ENCODE measurements at regions not wholly inside any gene's neighbourhood (a gene's known extent, or its start where the extent isn't known, plus 50 kb on each side); places are given as distances from the start of the nearest gene placed in this dataset.

DNA sequence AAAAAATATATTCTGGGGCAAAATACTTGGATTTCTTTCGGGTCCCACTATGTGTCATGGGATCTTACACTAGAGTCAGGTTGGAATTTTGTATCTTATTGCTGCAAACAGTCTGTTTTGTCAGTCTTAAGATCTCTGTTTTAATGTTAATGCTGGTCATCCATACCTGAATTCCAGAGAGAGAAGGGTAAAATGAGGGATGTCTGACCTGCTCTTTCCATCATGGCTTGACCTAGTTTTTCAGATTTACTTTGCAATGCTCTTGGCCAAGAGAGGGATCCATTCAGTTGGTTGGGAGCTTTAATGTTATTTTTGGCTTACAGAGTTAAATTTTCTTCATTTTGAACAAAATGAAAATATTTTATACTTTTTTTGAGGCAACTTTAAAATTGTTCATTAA lies 117.2 kb downstream of the CASP12 start:
- no peak for TF ChIP-seq POLR2AphosphoS5 (IDR thresholded peaks at IDR 0.05; ENCODE audit: low read depth, low read length)
- TF ChIP-seq POLR2A (IDR thresholded peaks at IDR 0.05; ENCODE audit: low read depth, low read length) = no peak

Data from GM12891 (cell line).